SH-SY5Y (cell line): ENCODE measurements at regions not wholly inside any gene's neighbourhood (a gene's known extent, or its start where the extent isn't known, plus 50 kb on each side); places are given as distances from the start of the nearest gene placed in this dataset.

ENCODE experiments used
- GATA2 ChIP-seq: IDR thresholded peaks from 2 replicates; pipeline ENCODE4 v1.6.1; 2011; ENCODE audit warnings: mild to moderate bottlenecking, low read depth, low read length
- GATA3 ChIP-seq: IDR thresholded peaks from 2 replicates; pipeline ENCODE4 v1.6.1; 2011; ENCODE audit warnings: low read depth, mild to moderate bottlenecking, low read length, moderate library complexity

DNA sequence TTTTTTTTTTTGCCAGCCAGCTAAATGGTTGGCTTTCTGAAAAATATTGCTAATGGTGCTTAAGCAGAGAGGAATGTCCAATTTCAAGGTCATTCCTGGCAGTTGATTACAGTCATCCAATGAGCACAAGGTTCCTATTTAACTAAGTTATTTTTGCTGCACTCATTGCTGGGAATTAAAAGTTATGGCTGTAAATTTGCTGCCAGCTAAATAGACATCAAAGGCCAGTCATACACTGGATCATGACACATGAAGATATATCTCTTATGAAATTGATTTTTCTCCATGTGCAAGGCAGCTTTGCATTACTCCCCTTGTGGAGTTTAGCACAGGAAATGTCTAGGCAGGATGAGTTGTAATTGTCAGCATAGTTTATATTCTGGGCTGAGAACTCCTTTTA lies 1898.4 kb upstream of the CELF4 start:
- no peak for TF ChIP-seq GATA3
- no peak for TF ChIP-seq GATA2

DNA sequence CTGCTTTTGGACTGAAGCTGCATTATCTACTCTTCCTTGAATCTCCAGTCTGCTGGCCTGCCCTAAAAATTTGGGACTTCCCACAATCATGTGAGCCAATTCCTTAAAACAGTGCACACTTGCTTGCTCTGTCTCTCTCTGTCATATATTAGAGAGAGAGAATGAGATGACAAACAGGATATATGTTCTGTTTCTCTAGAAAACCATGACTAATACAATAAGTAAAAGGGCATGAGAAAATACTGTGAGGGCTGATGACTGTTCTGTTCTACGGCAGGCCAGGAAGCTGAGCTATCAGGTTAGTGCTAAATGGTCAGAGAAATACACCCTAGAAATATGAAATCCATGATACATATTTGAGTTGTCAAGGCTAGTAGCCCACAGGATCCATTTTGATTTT lies 1896.8 kb upstream of the CELF4 start:
- TF ChIP-seq GATA3, result no peak
- no peak for TF ChIP-seq GATA2

GRCh38 chr18:39460136-39460535 lies 1894.5 kb upstream of the CELF4 start:
- TF ChIP-seq GATA3 (no peak), GATA2 (no peak)

DNA sequence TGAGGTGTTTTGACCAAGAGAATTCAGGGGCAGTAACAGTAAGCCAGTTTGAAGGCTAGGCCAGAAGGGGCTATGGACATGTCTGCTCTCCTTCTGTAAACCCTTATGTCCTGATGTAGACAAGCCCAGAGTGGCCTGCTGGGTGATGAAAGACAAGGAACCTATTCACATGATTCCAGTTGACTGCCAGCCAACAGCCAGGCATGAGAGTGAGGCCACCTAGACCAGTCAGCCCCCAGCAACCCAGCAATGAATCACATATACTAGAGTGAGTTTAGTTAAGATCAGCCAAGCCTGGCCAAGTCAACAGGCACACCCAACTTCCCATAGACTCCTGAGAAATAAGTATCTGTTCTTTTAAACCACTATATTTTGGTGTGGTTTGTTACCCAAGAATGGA lies 1889.7 kb upstream of the CELF4 start:
- TF ChIP-seq GATA3 (no peak), GATA2 (no peak)

DNA sequence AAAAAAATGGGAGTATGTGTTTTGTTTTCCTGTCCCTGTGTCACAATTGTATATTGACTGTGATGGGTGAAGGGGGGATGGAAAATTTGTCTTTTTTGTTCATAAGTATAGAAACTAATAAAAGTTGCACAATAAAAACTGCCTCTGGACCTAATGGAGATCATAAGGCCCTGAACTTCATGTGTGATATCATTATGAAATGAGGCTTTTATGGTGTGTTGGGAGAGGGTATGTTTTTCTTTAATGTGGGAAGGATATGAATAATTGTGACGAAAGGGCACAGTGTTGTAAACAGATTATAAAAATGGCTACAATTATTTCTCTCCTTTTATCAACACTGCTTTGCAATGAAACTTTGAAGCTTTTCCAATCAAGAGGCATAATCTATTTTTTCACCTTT lies 1889.3 kb upstream of the CELF4 start:
- no peak for TF ChIP-seq GATA3
- no peak for TF ChIP-seq GATA2

GRCh38 chr18:39453882-39454281 lies 1888.3 kb upstream of the CELF4 start:
- TF ChIP-seq GATA3 (no peak), GATA2 (no peak)

- TF ChIP-seq GATA3 (no peak), GATA2 (no peak)
Observed at GRCh38 chr18:39453356-39453755, 1887.8 kb upstream of the CELF4 start.

- no peak for TF ChIP-seq GATA3
- no peak for TF ChIP-seq GATA2
Observed at GRCh38 chr18:39450958-39451357, 1885.4 kb upstream of the CELF4 start.

DNA sequence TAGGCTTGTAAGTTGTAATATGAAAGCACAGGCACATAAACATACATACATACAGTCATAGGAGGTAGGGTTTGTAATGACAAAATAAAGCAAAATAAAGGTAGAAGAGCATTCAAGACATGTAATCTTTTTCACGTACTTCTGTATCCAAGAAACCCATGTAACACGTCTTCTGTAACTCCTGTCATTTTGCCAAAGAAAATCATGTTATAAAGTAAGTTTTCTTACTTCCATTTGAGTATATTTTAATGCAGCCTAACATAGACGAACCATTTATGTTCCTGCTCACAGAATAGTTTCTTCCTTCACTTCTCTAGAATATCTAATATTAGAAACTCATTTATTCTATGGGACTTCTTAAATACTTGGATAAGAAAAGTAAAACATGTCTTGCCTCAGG lies 1884.0 kb upstream of the CELF4 start:
- TF ChIP-seq GATA3, result no peak
- no peak for TF ChIP-seq GATA2

DNA sequence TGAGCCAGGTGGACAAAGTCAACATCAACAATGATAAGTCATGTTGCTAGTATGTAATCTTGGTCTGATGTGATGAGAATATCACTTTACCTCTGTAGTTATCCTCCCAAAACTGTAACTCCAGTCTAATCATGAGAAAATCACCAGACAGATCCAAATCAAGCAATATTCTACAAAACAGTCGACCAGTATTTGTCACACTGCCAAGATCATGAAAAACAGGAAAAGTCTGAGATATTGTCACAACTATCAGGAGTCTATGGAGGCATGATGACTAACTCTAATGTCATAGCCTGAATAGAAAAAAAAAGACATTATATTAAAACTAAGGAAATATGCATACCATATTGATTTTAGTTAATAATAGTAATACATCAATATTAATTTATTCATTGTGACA lies 1883.3 kb upstream of the CELF4 start:
- TF ChIP-seq GATA2 (no peak), GATA3 (no peak)

DNA sequence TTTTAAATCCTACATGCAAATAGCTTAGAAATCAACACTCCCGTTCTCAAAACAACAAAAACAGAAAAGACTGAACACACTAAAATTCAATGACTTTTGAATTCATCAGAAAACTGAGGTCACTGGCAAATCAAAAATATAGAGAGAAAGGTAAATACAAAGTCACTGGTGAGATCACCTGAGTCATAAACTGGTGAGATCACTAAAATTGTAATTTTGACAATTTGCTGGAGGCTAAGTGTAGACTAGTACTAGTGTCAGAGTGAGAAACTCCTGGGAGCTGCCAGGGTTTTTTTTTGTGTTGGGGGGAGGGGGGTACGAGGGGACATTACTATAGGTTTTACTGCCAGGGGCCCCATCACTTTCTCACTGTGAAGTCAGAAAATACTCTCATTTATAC lies 1876.0 kb upstream of the CELF4 start:
- TF ChIP-seq GATA2, result no peak
- TF ChIP-seq GATA3, result no peak

GRCh38 chr18:39435996-39436395 lies 1870.4 kb upstream of the CELF4 start:
- TF ChIP-seq GATA3 (no peak), GATA2 (no peak)

- TF ChIP-seq GATA2 (no peak), GATA3 (no peak)
Observed at GRCh38 chr18:39435209-39435608, 1869.6 kb upstream of the CELF4 start.

- TF ChIP-seq GATA2, result no peak
- no peak for TF ChIP-seq GATA3
Observed at GRCh38 chr18:39434223-39434920, 1868.8 kb upstream of the CELF4 start.

- TF ChIP-seq GATA3, result no peak
- no peak for TF ChIP-seq GATA2
Observed at GRCh38 chr18:39425172-39425850, 1859.7 kb upstream of the CELF4 start.

- no peak for TF ChIP-seq GATA3
- TF ChIP-seq GATA2, result no peak
Observed at GRCh38 chr18:39424261-39424660, 1858.7 kb upstream of the CELF4 start.
